Astrocyte (in vitro differentiated cells and primary cell): ENCODE measurements at regions not wholly inside any gene's neighbourhood (a gene's known extent, or its start where the extent isn't known, plus 50 kb on each side); places are given as distances from the start of the nearest gene placed in this dataset.

Experiments used
- DNase-seq: peaks from one replicate; pipeline ENCODE4 v3.0.0-alpha.2; 2010; ENCODE audit warnings: low read depth
- FAIRE-seq: peaks from 2 replicates; lab custom pipeline; 2011; peaks lifted over from hg19 to GRCh38; lab: Jason Lieb, UNC
- H2AFZ ChIP-seq: 2 replicates; pipeline ENCODE4 v1.6.0; 2012; ENCODE audit warnings: low read depth, low read length, inconsistent platforms
- H3K27ac ChIP-seq: 2 replicates; pipeline ENCODE4 v1.5.1; 2011; ENCODE audit warnings: low read depth, low read length, inconsistent platforms
- H3K27me3 ChIP-seq: 2 replicates; pipeline ENCODE4 v1.6.0; 2011; ENCODE audit warnings: low read length, inconsistent platforms; ENCODE audit not compliant: insufficient read depth
- H3K36me3 ChIP-seq: 2 replicates; pipeline ENCODE4 v1.5.1; 2011; ENCODE audit warnings: low read length, inconsistent platforms; ENCODE audit not compliant: insufficient read depth
- H3K4me1 ChIP-seq: 2 replicates; pipeline ENCODE4 v1.5.1; 2011; ENCODE audit warnings: low read length, inconsistent platforms; ENCODE audit not compliant: insufficient read depth
- H3K4me2 ChIP-seq: 2 replicates; pipeline ENCODE4 v1.6.0; 2012; ENCODE audit warnings: low read length, inconsistent platforms
- H3K4me3 ChIP-seq: 2 replicates; pipeline ENCODE4 v1.5.1; 2011; ENCODE audit warnings: low read depth, mild to moderate bottlenecking, low read length, inconsistent platforms; ENCODE audit not compliant: insufficient read depth
- H3K79me2 ChIP-seq: 2 replicates; pipeline ENCODE4 v1.6.0; 2012; ENCODE audit warnings: mild to moderate bottlenecking, low read length, inconsistent platforms; ENCODE audit not compliant: insufficient read depth
- H3K9ac ChIP-seq: 2 replicates; pipeline ENCODE4 v1.6.0; 2012; ENCODE audit warnings: mild to moderate bottlenecking, low read length, inconsistent platforms
- H3K9me3 ChIP-seq: 2 replicates; pipeline ENCODE4 v1.5.1; 2012; ENCODE audit warnings: low read depth, mild to moderate bottlenecking, low read length, inconsistent platforms; ENCODE audit not compliant: insufficient read depth
- H4K20me1 ChIP-seq: 2 replicates; pipeline ENCODE4 v1.6.0; 2012; ENCODE audit warnings: low read length, inconsistent platforms; ENCODE audit not compliant: insufficient read depth
- H3K27ac Mint-ChIP-seq: one replicate; pipeline ENCODE4 v1.8.0; 2021; ENCODE audit warnings: mild to moderate bottlenecking, mixed read lengths; ENCODE audit not compliant: unreplicated experiment
- H3K27me3 Mint-ChIP-seq: one replicate; pipeline ENCODE4 v1.8.0; 2021; ENCODE audit warnings: low read depth, mixed read lengths; ENCODE audit not compliant: unreplicated experiment
- H3K36me3 Mint-ChIP-seq: one replicate; pipeline ENCODE4 v1.8.0; 2021; ENCODE audit warnings: low read depth, mixed read lengths; ENCODE audit not compliant: unreplicated experiment
- H3K4me1 Mint-ChIP-seq: one replicate; pipeline ENCODE4 v1.8.0; 2021; ENCODE audit warnings: low read depth, mixed read lengths; ENCODE audit not compliant: unreplicated experiment
- H3K4me3 Mint-ChIP-seq: one replicate; pipeline ENCODE4 v1.8.0; 2021; ENCODE audit warnings: mild to moderate bottlenecking, moderate library complexity, mixed read lengths; ENCODE audit not compliant: unreplicated experiment
- H3K9me3 Mint-ChIP-seq: one replicate; pipeline ENCODE4 v1.8.0; 2021; ENCODE audit warnings: mild to moderate bottlenecking, mixed read lengths; ENCODE audit not compliant: unreplicated experiment
- EZH2 ChIP-seq: IDR thresholded peaks from 2 replicates; pipeline ENCODE4 v1.6.1; 2012; ENCODE audit warnings: mild to moderate bottlenecking, low read length, inconsistent platforms; ENCODE audit not compliant: insufficient read depth
- TF ChIP-seq, protein P1 (sequence below): IDR thresholded peaks from 2 replicates; pipeline ENCODE4 v1.5.1; 2011; ENCODE audit warnings: low read depth, mild to moderate bottlenecking, inconsistent platforms, low read length, moderate library complexity; ENCODE audit not compliant: insufficient read depth

DNA sequence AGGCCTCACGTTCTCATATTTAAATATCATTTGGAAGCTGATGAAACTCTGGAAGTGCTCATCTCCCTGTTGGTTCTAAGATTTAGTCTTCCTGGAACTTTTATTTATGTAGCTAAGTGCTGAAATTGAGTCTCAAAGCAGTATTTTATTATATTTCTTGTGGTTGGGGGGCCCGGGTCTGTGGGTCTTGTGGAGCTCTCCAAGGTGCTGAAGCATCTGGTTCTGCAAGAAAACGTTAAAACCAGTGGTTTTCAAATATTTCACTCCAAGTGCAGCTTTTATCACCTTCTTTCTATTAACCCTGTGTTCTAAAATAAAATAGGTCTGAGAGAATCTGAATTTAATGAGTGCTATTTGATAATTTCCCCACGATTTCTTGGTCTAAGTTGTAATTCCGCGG is 1404.8 kb downstream of the TBC1D22A start:
- peaks cover 34% of the 10 kb centered on the region for H3K27me3 Mint-ChIP-seq
- DNase-seq: no peak
- no peaks in the 10 kb centered on the region for H3K79me2 ChIP-seq
- no peaks in the 10 kb centered on the region for H3K36me3 ChIP-seq
- no peaks in the 10 kb centered on the region for H3K4me1 Mint-ChIP-seq
- H3K27ac Mint-ChIP-seq: no peak overlapping the region
- H3K9me3 Mint-ChIP-seq: no peaks in the 10 kb centered on the region
- H2AFZ ChIP-seq: no peak overlapping the region
- H3K27me3 ChIP-seq: no peaks in the 10 kb centered on the region
- no peak overlapping the region for H3K4me2 ChIP-seq
- no peaks in the 10 kb centered on the region for H3K36me3 Mint-ChIP-seq
- no peaks in the 10 kb centered on the region for H4K20me1 ChIP-seq
- H3K9ac ChIP-seq: no peak overlapping the region
- H3K27ac ChIP-seq: no peak overlapping the region
- no peak overlapping the region for H3K4me3 ChIP-seq
- no peak for FAIRE-seq
- TF ChIP-seq, protein P1, sequence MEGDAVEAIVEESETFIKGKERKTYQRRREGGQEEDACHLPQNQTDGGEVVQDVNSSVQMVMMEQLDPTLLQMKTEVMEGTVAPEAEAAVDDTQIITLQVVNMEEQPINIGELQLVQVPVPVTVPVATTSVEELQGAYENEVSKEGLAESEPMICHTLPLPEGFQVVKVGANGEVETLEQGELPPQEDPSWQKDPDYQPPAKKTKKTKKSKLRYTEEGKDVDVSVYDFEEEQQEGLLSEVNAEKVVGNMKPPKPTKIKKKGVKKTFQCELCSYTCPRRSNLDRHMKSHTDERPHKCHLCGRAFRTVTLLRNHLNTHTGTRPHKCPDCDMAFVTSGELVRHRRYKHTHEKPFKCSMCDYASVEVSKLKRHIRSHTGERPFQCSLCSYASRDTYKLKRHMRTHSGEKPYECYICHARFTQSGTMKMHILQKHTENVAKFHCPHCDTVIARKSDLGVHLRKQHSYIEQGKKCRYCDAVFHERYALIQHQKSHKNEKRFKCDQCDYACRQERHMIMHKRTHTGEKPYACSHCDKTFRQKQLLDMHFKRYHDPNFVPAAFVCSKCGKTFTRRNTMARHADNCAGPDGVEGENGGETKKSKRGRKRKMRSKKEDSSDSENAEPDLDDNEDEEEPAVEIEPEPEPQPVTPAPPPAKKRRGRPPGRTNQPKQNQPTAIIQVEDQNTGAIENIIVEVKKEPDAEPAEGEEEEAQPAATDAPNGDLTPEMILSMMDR: no peak
- TF ChIP-seq EZH2: no peak
- H3K4me1 ChIP-seq: no peaks in the 10 kb centered on the region
- no peak overlapping the region for H3K4me3 Mint-ChIP-seq
- H3K9me3 ChIP-seq: peaks cover 5% of the 10 kb centered on the region

DNA sequence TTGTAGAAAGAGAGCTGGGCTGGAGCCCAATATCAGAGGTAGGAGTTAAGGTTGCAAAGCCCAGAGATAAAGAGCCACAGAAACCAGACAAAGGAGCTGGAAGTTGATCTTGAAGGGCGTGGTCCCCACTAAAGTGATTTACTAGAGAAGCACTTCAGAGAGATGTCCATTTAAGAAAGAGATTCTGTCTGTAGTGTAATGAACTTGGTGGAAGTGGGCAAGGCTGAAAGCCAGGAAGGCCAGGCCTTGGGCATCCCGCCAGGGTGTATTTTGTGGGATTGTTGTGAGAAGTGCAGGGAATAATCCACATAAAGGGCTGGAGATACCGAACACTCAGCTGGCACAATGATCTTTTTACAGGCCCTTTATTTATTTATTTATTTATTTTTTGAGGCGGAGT is 1398.8 kb downstream of the TBC1D22A start:
- no peak overlapping the region for H3K9ac ChIP-seq
- no peak for FAIRE-seq

DNA sequence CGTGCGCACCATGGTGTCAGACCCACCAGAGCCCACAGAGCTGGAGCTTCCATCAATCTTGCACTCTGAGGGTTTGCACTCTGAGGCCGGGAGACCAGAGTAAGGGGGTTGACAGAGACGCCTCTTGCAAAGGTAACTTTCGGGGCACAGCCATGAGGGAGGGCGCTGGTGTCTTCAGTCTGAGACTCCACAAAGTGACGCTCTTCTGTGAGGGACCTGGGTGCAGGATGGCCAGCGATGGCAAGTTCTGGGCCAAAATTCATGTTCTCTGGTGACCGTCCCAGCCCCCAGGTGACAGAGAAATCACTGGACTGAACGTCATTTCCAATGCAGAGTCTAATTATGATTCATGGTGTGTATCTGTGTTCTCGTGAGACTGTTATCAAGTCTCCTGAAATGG is 1395.2 kb downstream of the TBC1D22A start:
- no peak for FAIRE-seq
- Mint-ChIP-seq H3K27ac (no peak overlapping the region), H3K4me1 (no peaks in the 10 kb centered on the region), H3K27me3 (peaks cover 32% of the 10 kb centered on the region), H3K4me3 (no peak overlapping the region), H3K9me3 (peaks cover 3% of the 10 kb centered on the region), H3K36me3 (no peaks in the 10 kb centered on the region)
- Histone ChIP-seq H3K27me3 (no peaks in the 10 kb centered on the region), H3K4me2 (no peak overlapping the region), H3K4me3 (no peak overlapping the region), H3K36me3 (no peaks in the 10 kb centered on the region), H3K9me3 (peaks cover 7% of the 10 kb centered on the region), H3K9ac (no peak overlapping the region), H2AFZ (no peak overlapping the region), H3K79me2 (no peaks in the 10 kb centered on the region), H3K27ac (no peak overlapping the region), H4K20me1 (no peaks in the 10 kb centered on the region), H3K4me1 (no peaks in the 10 kb centered on the region)
- no peak for DNase-seq
- no peak for TF ChIP-seq EZH2
- TF ChIP-seq, protein P1: no peak

More for the DNA sequence above, 1398.8 kb downstream of the TBC1D22A start:
- Mint-ChIP-seq H3K27me3 (peaks cover 22% of the 10 kb centered on the region), H3K9me3 (peaks cover 3% of the 10 kb centered on the region), H3K36me3 (no peaks in the 10 kb centered on the region), H3K4me1 (no peaks in the 10 kb centered on the region), H3K4me3 (no peak overlapping the region), H3K27ac (no peak overlapping the region)
- no peaks in the 10 kb centered on the region for H3K4me1 ChIP-seq
- no peak overlapping the region for H2AFZ ChIP-seq
- peaks cover 3% of the 10 kb centered on the region for H3K9me3 ChIP-seq
- no peaks in the 10 kb centered on the region for H3K79me2 ChIP-seq
- no peaks in the 10 kb centered on the region for H4K20me1 ChIP-seq
- H3K27ac ChIP-seq: no peak overlapping the region
- TF ChIP-seq, protein P1: no peak
- TF ChIP-seq EZH2: no peak
- no peak overlapping the region for H3K4me2 ChIP-seq
- H3K36me3 ChIP-seq: no peaks in the 10 kb centered on the region
- no peak overlapping the region for H3K4me3 ChIP-seq
- no peak for DNase-seq
- no peaks in the 10 kb centered on the region for H3K27me3 ChIP-seq
